ENCODE measurements at regions not wholly inside any gene's neighbourhood (a gene's known extent, or its start where the extent isn't known, plus 50 kb on each side); places are given as distances from the start of the nearest gene placed in this dataset.

DNA sequence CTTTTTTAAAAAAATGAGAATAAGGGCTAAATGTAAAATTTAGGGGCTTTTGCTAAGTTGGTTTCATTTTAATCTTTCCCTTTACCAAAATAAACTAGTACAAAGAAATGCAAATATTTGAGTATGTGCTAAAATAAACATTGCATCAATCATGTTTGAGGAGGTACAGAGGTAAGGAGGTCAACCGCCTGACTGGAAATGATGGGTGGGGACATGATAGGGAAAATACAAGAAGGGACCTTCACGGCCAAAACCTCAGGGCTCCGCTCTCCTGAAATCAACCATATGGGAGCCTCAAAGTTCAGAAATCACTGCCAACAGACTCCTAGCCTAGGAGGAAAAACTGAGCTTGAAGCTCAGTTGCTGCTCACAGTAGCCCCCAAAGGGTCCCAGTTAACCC is 207.6 kb downstream of the AHR start (continued):
- TF ChIP-seq, protein P1, sequence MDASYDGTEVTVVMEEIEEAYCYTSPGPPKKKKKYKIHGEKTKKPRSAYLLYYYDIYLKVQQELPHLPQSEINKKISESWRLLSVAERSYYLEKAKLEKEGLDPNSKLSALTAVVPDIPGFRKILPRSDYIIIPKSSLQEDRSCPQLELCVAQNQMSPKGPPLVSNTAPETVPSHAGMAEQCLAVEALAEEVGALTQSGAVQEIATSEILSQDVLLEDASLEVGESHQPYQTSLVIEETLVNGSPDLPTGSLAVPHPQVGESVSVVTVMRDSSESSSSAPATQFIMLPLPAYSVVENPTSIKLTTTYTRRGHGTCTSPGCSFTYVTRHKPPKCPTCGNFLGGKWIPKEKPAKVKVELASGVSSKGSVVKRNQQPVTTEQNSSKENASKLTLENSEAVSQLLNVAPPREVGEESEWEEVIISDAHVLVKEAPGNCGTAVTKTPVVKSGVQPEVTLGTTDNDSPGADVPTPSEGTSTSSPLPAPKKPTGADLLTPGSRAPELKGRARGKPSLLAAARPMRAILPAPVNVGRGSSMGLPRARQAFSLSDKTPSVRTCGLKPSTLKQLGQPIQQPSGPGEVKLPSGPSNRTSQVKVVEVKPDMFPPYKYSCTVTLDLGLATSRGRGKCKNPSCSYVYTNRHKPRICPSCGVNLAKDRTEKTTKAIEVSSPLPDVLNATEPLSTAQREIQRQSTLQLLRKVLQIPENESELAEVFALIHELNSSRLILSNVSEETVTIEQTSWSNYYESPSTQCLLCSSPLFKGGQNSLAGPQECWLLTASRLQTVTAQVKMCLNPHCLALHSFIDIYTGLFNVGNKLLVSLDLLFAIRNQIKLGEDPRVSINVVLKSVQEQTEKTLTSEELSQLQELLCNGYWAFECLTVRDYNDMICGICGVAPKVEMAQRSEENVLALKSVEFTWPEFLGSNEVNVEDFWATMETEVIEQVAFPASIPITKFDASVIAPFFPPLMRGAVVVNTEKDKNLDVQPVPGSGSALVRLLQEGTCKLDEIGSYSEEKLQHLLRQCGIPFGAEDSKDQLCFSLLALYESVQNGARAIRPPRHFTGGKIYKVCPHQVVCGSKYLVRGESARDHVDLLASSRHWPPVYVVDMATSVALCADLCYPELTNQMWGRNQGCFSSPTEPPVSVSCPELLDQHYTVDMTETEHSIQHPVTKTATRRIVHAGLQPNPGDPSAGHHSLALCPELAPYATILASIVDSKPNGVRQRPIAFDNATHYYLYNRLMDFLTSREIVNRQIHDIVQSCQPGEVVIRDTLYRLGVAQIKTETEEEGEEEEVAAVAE (CRISPR knock-in tag; IDR thresholded peaks at IDR 0.05; ENCODE audit: borderline replicate concordance), result peak; percentile 62; the same call in 1 of the 2 replicates
- TF ChIP-seq ZKSCAN8 (CRISPR knock-in tag; IDR thresholded peaks at IDR 0.05; ENCODE audit: borderline replicate concordance), result peak; percentile 50; the same call in 1 of the 2 replicates
- TF ChIP-seq KDM3A (CRISPR knock-in tag; IDR thresholded peaks at IDR 0.05; ENCODE audit: low read depth), result peak; percentile 77; the same call in 1 of the 2 replicates
- peak; percentile 84; the same call in 1 of the 2 replicates for TF ChIP-seq MBD4 (IDR thresholded peaks at IDR 0.05; ENCODE audit: borderline replicate concordance, low read length)
- no peak for TF ChIP-seq ZNF569 (CRISPR knock-in tag; IDR thresholded peaks at IDR 0.05; ENCODE audit: borderline replicate concordance)
- TF ChIP-seq ZMYM3 (CRISPR knock-in tag; IDR thresholded peaks at IDR 0.05), result peak; percentile 51; the same call in 1 of the 2 replicates
- TF ChIP-seq CBFB (CRISPR knock-in tag; IDR thresholded peaks at IDR 0.05), result peak; percentile 49; the same call in 1 of the 2 replicates
- peak; percentile 42; the same call in 1 of the 2 replicates for TF ChIP-seq GATAD1 (CRISPR knock-in tag; IDR thresholded peaks at IDR 0.05)
- peak; percentile 91 for TF ChIP-seq SOX5 (CRISPR knock-in tag; IDR thresholded peaks at IDR 0.05; ENCODE audit: borderline replicate concordance)
- no peak for TF ChIP-seq SMYD3 (CRISPR knock-in tag; IDR thresholded peaks at IDR 0.05)
- 0 out of 2 replicates have a peak, but pooled peaks have one; percentile 44 for TF ChIP-seq ZNF335 (CRISPR knock-in tag; IDR thresholded peaks at IDR 0.05)
- TF ChIP-seq KDM6A (CRISPR knock-in tag; IDR thresholded peaks at IDR 0.05; ENCODE audit: low read depth), result peak; percentile 89
- TF ChIP-seq, protein P2, sequence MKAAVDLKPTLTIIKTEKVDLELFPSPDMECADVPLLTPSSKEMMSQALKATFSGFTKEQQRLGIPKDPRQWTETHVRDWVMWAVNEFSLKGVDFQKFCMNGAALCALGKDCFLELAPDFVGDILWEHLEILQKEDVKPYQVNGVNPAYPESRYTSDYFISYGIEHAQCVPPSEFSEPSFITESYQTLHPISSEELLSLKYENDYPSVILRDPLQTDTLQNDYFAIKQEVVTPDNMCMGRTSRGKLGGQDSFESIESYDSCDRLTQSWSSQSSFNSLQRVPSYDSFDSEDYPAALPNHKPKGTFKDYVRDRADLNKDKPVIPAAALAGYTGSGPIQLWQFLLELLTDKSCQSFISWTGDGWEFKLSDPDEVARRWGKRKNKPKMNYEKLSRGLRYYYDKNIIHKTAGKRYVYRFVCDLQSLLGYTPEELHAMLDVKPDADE (CRISPR knock-in tag; IDR thresholded peaks at IDR 0.05), result no peak
- TF ChIP-seq, protein P3, sequence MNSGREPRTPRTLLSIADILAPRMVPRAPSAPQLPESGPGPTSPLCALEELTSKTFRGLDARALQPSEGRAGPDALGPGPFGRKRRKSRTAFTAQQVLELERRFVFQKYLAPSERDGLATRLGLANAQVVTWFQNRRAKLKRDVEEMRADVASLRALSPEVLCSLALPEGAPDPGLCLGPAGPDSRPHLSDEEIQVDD (CRISPR knock-in tag; IDR thresholded peaks at IDR 0.05; ENCODE audit: borderline replicate concordance), result no peak
- no peak for TF ChIP-seq LCORL (IDR thresholded peaks at IDR 0.05)
- TF ChIP-seq LCORL (CRISPR knock-in tag; IDR thresholded peaks at IDR 0.05), result peak; percentile 90
- no peak for TF ChIP-seq RFX1 (IDR thresholded peaks at IDR 0.05)
- TF ChIP-seq, protein P4, sequence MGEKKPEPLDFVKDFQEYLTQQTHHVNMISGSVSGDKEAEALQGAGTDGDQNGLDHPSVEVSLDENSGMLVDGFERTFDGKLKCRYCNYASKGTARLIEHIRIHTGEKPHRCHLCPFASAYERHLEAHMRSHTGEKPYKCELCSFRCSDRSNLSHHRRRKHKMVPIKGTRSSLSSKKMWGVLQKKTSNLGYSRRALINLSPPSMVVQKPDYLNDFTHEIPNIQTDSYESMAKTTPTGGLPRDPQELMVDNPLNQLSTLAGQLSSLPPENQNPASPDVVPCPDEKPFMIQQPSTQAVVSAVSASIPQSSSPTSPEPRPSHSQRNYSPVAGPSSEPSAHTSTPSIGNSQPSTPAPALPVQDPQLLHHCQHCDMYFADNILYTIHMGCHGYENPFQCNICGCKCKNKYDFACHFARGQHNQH (CRISPR knock-in tag; IDR thresholded peaks at IDR 0.05), result no peak
- TF ChIP-seq RORA (CRISPR knock-in tag; IDR thresholded peaks at IDR 0.05), result 0 out of 2 replicates have a peak, but pooled peaks have one; percentile 49
- TF ChIP-seq GTF3A (CRISPR knock-in tag; conservative IDR thresholded peaks at IDR 0.05), result no peak
- TF ChIP-seq, protein P5, sequence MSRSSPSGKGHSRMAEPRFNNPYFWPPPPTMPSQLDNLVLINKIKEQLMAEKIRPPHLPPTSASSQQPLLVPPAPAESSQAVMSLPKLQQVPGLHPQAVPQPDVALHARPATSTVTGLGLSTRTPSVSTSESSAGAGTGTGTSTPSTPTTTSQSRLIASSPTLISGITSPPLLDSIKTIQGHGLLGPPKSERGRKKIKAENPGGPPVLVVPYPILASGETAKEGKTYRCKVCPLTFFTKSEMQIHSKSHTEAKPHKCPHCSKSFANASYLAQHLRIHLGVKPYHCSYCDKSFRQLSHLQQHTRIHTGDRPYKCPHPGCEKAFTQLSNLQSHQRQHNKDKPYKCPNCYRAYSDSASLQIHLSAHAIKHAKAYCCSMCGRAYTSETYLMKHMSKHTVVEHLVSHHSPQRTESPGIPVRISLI (CRISPR knock-in tag; IDR thresholded peaks at IDR 0.05; ENCODE audit: borderline replicate concordance), result peak; percentile 34; the same call in 1 of the 2 replicates
- TF ChIP-seq TBX3 (IDR thresholded peaks at IDR 0.05; ENCODE audit: borderline replicate concordance), result peak; percentile 85
- peak; percentile 79; the same call in 1 of the 2 replicates for TF ChIP-seq ZBTB20 (CRISPR knock-in tag; IDR thresholded peaks at IDR 0.05; ENCODE audit: borderline replicate concordance, low read depth)
- TF ChIP-seq PPARG (CRISPR knock-in tag; conservative IDR thresholded peaks at IDR 0.05), result peak; percentile 96
- no peak for TF ChIP-seq ZNF780A (CRISPR knock-in tag; IDR thresholded peaks at IDR 0.05)

Data from HepG2 (cell line).